GM18499 (cell line): ENCODE measurements at regions not wholly inside any gene's neighbourhood (a gene's known extent, or its start where the extent isn't known, plus 50 kb on each side); places are given as distances from the start of the nearest gene placed in this dataset.
"Not testable (repeated sequence)": the region's sequence is repeated elsewhere in the genome, so short reads cannot be mapped to it uniquely, and the experiment has no call there.

Source experiments
- ATAC-seq: cut with Tn5 transposase; IDR thresholded peaks from one replicate; pipeline ENCODE4 v1.9.1; 2021; ENCODE audit warnings: moderate number of reproducible peaks; ENCODE audit not compliant: insufficient read depth, unreplicated experiment

DNA sequence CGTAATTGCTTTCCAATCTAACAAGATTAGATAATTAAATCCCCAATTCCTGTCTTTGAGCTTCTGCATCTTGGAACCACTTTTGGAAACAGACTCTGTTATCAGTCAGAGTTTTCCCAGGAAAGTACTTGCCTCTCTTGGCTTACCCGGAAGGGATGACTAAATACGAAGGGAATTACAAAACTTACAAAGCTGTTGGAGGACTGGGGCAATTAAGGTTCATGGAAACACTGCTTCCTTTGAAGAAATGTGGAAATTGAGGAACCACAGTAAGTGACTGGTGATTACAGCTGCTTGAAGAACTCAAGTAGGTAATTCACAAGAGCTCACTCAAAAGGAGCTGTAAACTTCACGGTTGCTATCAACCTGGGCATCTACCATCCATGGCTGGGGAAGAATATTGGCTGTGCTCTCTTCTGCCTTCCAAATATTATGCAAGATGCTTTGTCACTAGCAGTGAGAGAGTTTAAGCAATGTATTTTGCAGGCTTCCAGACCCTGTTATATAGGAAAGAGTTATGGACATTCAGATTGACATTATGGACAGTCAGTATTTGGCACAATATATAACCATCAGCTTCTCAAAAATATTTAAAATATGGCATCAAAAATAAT, 104.6 kb upstream of the MAN2A1 start:
- no peak for ATAC-seq

DNA sequence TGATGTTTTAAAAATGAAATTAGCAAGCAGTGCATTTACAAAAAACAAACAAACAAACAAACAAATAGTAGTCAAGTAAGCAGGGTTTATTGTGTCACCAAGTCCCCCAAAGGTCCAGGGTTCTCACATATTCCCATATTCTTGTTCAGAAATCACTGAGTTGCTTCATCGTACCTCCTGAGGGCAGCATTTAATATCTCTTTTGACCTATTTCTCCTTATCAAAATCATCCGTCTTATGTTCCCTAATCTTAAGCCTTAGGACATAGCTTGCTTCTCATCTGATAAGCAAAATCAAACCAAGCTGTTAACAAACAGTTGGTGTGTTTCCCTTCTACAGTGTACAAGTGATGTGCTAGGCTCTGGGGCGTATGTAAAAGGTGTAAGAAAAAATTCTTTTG, 109.5 kb upstream of the MAN2A1 start:
- ATAC-seq = no peak

DNA sequence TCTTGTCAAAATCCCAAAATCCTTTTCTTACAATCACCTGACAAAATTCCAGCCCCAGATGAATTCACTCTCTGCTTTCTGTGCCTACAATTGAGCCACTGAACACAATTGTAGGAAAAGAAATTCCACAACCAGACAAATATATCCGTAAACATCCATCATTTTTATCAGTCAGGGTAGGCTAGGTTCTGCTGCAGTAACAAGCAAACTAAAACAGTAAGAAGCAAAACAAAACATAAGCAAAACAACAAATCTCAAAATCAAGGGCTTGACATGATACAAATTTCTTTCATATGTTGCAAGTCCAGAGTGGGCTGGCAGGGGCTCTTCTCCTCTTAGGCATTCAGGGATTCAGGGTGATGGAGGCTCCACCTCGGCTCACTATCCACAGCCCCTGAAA, 114.2 kb upstream of the MAN2A1 start:
- ATAC-seq = no peak

DNA sequence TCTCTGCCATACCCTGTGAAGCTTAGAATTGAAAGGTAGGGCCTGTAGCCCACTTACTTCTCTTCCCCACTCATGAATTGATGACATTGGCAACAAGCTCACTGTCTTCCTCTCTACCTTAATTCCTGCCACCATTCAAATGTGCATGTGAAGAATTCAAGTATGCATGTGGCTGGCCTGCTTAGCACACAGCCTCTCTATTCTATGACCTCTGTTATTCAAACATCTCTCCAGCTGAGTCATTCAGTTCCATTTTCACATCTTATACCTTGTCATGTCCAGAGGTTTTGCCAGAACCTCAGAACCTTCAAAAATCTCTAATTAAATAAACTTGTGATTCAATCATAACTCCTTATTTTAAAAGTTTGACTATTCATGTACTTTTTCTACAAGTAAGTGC, 114.7 kb upstream of the MAN2A1 start:
- no peak for ATAC-seq

DNA sequence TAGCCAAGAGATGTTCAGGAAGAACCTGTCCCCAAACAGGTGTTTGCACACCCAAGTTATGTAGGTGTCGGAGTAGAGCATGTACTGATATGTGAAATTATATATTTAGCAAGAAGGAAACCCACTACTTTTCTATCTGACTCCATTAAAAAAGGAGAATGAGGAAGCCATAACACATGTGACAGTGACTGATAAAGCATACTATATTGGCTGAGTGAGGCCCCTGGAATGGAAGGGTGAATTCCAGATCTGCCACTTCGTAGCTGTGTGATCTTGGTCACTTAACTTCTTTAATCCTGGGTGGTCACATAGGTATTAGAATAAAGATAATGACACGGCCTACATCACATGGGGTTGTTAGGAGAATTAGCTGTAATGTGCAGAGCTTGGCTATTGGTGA, 116.0 kb upstream of the MAN2A1 start:
- ATAC-seq = no peak

DNA sequence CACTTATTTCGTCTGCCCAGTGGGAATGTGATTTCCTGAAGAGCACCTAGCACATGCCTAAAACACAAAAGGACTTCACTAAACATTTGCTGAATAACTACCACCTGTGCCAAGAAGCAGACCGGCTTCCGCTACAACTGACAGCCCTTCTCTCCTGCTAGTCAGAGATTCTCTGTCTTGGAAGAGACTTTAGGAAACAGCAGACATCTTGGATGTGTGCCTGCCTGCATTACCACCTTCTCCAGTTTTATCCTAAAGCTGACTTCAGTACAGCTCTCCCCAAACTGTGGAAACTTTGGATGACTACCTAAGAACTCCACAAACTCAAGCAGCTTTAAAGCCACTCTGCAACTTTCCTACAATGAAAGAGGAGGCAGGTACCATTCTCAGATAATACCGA, 116.5 kb upstream of the MAN2A1 start:
- no peak for ATAC-seq

DNA sequence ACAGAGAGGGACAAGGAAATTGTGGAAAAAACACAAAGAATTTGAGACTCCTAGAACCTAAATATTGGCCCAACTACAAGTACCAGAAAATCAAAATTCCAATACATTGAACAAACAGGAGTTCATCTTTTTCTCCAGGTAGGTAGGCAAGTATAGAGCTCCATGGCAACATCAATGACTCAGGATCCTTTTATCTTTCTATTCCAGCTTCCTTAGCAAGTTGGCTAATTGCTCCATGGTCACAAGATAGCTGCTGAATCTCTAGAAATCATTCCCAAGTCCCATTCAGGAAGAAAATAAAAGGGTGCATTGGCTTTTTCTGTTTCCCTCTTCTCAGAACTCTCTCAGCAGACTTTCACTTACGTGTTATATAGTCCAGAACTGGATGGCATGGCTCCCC, 117.9 kb upstream of the MAN2A1 start:
- no peak for ATAC-seq

DNA sequence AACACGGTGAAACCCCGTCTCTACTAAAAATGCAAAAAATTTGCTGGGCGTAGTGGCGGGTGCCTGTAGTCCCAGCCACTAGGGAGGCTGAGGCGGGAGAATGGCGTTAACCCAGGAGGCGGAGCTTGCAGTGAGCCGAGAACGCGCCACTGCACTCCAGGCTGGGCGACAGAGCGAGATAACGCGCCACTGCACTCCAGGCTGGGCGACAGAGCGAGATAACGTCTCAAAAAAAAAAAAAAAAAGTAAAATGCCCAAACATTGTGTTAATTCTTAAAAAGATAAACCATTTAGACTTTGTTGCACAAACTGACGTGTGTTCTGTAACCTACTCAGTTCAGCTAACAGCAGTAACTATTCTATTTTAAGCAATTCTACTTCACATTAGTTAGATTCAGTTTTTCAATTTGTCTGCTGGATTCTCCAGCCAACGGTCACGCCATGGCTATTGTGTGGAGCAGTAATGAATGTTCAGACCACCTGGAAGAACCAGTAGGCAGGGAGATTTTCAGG, 119.3 kb upstream of the MAN2A1 start:
- ATAC-seq = no peak

DNA sequence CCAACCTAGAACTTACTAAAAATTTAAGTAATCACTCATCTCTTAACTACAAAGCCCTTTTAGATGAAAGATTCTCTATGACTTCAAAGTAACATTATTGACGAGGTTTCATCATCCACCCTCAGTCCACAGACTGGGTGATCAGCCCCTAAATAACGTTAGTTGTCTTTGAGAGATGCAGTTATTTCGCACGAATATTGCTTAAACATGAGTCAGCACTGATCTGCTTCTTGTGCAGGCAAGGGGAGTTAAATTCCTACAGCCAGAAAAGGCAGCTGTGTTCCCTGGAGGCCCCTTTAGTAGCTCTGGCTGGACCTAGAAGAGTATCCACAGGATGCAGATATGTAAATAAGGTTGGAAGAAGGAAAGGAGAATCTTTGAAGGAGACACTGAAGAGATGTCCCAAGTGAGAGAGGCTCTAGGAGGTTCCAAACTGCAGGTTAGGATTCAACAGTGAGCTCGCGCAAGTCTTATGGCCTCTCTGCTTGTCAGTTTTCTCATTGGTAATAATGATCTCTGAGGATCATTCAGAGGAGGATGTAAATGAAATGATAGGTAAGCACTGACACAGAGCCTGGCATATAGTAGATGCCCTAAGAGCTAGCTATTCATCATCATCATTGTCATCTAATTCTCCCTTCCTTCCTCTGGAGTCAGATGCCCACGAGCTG, 122.2 kb upstream of the MAN2A1 start:
- ATAC-seq = no peak

DNA sequence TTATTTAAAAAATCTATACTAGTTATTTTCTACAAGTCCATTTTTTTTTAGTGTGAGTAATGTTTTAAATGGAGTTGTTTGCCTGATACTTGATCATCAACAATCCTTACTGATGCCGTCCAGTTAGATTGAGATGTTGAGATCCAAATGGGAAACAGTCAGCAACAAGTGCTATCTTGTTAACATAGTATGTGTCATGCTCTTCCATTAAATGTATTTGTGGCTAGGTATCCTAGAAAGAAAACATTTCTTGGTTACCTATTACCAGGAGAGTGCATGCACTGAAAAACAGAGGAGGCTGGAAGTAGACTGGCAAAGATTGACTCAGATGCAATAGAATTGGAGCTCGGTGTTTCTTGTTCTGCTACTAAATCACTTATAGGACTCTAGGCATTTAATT, 123.4 kb upstream of the MAN2A1 start:
- ATAC-seq = no peak

DNA sequence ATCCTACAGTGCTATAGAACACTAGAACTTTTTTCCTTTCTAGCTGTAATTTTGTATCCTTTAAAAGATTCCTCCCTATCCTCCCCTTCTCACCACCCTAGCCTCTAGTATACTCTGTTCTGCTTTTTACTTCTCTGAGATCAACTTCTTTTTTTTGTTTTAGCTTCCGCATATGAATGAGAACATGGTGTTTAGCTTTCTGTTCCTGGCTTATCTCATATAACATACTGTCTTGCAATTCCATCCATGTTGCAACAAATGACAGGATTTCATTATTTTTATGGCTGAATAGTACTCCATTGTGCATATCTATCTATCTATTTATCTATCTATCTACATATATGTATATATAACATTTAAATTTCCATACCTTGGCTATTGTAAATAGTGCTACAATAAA, 126.0 kb upstream of the MAN2A1 start:
- ATAC-seq = no peak

DNA sequence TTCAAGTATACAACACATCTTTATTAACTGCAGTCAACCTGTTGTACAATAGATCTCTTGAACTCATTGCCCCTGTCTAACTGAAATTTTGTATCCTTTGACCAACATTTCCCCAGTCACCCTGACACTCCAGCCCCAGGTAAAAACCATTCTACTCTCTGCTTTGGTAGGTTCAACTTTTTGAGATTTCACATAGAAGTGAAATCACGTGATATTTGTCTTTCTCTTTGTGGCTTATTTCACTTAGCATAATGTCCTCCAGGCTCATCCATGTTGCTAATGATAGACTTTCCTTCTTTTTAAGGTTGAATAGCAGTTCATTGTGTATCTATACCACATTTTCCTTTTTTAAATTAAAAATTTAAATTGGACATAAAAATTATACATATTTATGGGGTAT, 126.5 kb upstream of the MAN2A1 start:
- ATAC-seq = no peak

DNA sequence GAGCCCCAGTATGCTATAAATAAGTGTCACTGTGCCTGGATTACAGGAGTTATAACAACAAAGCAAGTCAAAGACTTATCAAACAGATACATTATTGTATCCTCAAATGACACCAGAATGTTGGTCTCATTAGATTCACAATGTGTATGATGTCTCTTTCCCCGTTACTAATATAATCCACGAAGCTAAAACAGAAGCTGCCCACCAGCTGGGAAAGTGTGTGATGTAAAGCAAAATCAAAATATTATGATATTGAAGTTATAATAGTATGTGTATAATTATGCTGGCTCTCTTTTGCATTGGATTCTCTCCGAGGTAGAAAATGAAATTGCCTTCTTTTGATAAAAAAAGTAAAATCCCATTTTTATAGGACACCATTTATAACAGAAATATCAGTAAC, 127.3 kb upstream of the MAN2A1 start:
- no peak for ATAC-seq

DNA sequence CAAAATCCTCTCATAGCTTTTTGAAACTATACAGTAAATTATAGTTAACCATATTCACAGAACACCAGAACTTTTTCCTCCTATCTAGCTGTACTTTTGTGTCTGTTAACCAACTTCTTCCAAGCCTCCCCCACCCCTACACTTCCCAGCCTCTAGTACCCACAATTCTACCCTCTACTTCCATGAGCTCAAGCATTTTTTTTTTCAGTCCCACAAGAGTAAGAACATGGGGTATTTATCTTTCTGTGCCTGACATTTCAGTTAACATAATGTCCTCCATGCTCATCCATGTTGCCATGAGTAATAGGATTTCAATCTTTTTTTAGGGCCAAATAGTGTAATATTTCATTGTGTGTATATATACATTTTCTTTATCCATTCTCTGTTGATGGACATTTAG, 128.3 kb upstream of the MAN2A1 start:
- ATAC-seq = no peak

DNA sequence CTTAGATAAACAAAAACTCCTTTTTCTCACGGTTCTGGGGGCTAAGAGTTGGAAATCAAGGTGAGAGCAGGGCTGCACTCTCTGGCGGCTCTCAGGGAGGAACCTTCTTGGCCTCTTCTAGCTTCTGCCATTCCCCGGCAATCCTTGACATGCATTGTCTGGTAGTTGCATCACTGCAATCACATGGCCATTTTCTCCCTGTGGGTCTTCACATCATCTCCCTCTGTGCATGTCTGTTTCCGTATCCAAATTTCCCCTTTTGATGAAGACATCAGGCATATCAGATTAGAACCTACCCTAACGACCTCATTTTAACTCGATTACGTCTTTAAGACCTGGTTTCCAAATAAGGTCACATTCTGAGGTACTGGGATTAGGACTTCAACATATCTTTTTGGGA, 129.2 kb upstream of the MAN2A1 start:
- no peak for ATAC-seq

DNA sequence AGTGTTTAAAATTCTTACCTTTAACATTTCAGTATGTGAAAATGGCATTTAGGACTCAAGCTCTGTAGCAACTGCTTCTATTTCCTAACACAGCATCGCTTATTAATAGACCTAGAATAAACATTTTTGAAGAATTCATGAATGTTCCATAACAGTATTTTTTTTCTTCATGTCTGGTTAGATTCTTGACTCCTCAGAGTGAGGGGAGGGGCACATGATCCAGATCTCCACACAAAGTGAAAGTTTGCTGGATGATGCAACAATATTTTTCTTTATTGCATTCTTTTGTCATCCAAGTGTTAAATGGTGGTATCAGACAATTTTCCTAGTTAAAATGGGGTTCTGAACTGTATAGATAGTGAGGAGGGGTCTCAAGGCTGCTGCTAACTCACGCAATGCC, 130.8 kb upstream of the MAN2A1 start:
- no peak for ATAC-seq

DNA sequence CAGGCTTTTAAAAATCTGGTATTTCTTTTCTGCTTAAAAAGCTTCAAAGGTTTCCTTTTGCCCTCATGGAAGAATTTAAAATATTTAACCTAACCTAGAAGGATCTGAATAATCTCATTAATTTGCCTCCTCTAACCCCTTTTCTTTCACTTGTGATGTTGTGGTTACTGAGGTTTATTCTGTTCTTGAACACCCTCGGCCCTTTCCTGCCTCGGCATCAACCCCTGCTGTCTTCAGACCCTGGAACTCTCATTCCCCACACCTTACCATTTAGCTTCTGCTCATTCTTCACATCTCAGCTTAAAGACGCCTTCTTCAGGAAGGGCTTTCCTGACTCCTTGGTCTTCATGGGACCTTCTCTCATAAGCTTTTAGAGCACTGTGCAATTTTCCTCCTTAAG, 131.4 kb upstream of the MAN2A1 start:
- ATAC-seq = no peak

DNA sequence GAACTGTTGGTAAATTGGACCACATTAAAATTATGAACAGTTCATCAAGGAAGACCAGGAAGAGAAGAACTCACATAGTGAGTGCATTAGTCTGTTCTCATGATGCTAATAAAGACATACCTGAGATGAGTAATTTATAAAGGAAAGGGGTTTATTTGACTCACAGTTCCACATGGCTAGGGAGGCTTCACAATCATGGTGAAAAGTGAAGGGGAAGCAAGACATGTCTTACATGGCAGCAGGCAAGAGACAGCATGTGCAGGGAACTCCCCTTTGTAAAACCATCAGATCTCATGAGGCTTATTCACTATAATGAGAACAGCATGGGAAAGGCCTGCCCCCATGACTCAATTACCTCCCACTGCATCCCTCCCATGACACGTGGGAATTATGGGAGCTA, 135.9 kb upstream of the MAN2A1 start:
- no peak for ATAC-seq

DNA sequence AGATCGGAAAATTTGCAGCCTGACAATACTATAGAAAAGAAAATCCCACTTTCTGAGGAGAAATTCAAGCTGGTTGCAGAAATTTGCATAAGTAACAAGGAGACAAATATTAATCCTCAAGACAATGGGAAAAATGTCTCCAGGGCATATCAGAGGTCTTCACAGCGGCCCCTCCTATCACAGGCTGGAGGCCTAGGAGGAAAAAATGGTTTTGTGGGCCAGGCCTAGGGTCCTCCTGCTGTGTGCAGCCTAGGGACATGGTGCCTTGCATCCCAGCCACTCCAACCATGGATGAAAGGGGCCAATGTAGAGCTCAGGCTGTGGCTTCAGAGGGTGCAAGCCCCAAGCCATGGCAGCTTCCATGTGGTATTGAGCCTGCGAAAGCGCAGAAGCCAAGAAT, 138.5 kb upstream of the MAN2A1 start:
- not testable (repeated sequence) for ATAC-seq

DNA sequence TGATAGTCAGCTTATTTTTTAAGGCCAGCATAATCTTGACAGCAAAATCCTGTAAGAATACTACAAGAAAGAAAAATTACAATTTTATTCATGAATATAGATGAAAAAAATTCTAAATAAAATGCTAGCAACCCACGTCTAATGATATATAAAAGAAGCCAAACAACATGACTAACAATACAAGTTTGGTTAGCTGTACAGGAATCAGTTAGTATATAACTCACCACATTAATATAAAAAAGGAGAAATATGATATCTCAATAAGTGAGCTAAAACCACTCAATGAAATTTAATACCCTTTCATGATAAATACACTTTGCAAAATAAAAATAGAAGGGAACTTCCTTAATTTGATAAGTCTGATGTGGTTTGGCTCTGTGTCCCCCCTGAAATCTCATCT, 139.7 kb upstream of the MAN2A1 start:
- ATAC-seq = no peak

DNA sequence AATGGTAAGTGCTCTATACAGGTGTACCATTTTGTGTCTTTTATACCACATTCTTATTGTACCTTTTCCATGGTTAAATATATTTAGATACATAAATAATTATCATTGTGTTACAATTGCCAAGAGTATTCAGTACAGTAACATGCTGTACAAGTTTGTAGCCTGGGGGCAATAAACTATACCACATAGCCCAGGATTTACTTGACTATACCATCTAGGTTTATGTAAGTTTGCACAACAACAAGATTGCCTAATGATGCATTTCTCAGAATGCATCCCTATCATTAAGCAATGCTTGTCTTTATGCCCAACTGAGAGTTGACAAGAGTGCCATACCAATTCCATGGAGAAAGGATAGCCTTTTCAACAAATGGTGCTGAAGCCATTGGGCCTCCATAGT, 136.7 kb upstream of the PJA2 start:
- ATAC-seq = no peak

DNA sequence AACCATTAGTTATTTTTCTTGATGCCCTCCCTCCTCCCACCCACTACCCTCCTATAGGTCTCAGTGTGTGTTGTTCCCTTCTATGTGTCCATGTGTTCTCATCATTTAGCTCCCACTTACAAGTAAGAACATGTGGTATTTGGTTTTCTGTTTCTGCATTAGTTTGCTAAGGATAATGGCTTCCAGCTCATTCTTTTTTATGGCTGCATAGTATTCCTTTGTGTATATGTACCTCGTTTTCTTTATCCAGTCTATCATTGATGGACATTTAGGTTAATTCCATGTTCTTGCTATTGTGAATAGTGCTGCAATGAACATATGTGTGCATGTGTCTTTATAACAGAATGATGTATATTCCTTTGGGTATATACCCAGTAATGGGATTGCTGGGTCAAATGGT, 135.1 kb upstream of the PJA2 start:
- ATAC-seq = not testable (repeated sequence)
